ENCODE measurements at regions not wholly inside any gene's neighbourhood (a gene's known extent, or its start where the extent isn't known, plus 50 kb on each side); places are given as distances from the start of the nearest gene placed in this dataset.

DNA sequence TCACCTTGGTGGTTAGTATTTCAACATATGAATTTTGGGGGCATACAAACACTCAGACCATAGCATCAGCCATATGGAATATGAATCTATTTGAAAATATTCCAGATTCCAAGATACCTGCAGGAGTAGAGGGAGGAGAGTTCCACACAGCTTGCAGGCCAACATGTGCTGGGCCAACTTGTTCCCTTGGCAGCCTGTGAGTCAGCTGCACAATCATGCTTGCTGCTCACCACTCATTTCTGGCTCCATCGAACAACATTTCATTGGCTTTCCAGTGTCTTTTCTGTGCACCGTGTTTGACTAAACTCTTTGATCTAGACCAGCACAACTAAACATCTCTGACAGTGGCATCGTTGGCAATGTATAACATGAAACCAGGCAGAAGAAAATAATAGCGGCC, 282.5 kb upstream of the RASGEF1B start:
- no peaks in the 10 kb centered on the region for H3K27me3 ChIP-seq (ENCODE audit: insufficient read depth, low read length, poor library complexity)
- H4K5ac ChIP-seq (ENCODE audit: low read length) = no peak overlapping the region
- H3K79me2 ChIP-seq (ENCODE audit: control insufficient read depth, insufficient read depth, low read length) = no peaks in the 10 kb centered on the region
- H2AK5ac ChIP-seq (ENCODE audit: low read length) = no peak overlapping the region
- no peaks in the 10 kb centered on the region for H3K79me1 ChIP-seq (ENCODE audit: low read length)
- no peak overlapping the region for H3K23ac ChIP-seq (ENCODE audit: low read length)
- DNase-seq = no peak
- no peak overlapping the region for H3K4me3 ChIP-seq (ENCODE audit: low read length)
- no peak overlapping the region for H3K9ac ChIP-seq (ENCODE audit: low read length)
- no CpG with 5 or more reads among the region's 4 CpGs for WGBS (ENCODE audit: extremely low coverage, insufficient coverage, low lambda C conversion rate)
- no peak overlapping the region for H2BK5ac ChIP-seq (ENCODE audit: low read length)
- H3K4ac ChIP-seq (ENCODE audit: low read depth, low read length) = no peak overlapping the region
- H3K27ac ChIP-seq (ENCODE audit: low read depth, low read length) = no peak overlapping the region
- no peak overlapping the region for H3K56ac ChIP-seq (ENCODE audit: low read length)
- no peak overlapping the region for H3K4me2 ChIP-seq (ENCODE audit: low read length)
- no peak overlapping the region for H2BK120ac ChIP-seq (ENCODE audit: low read depth, low read length)
- no peaks in the 10 kb centered on the region for H3K4me1 ChIP-seq (ENCODE audit: control insufficient read depth, low read depth, low read length)
- H2BK15ac ChIP-seq (replicated peaks; ENCODE audit: low read depth) = no peak overlapping the region
- no peak overlapping the region for H3K18ac ChIP-seq (ENCODE audit: low read length)
- H3K36me3 ChIP-seq (ENCODE audit: control insufficient read depth, insufficient read depth, low read length) = no peaks in the 10 kb centered on the region
- no peak overlapping the region for H4K8ac ChIP-seq (ENCODE audit: low read depth, low read length)

DNA sequence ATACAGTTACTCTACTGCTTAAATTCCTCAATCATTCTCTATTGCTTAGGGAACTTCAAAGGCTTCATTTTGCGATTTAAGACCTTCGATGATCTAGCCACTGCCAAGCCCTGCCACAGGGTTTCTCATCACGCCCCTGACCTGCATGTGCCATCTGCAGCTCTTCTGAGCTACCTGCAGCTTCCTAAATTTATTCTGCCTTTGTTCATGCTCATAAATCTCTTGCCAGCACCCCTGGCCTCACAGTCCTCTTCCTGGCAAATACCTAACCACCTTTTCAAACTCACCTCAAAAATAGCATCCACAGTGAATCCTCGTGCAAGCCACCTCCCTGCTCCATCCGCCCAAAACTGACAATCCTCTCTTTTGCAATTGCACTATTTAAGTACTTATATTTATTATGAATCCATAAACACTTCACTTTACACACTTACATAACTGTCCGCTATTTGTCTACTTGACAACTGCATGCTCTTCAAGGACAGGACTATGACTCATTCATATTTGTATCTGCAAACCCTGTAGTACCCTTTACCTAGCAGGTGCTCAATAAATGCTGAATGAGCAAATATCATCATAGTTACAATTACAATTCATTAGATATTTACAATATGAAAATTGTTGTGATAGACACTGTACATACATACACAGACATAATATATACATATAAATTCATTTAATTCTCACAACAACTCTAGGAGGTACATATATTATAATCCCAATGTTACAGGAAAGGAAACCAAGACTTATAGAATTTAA, 280.0 kb upstream of the RASGEF1B start:
- Histone ChIP-seq H3K23ac (ENCODE audit: low read length) (no peak overlapping the region), H3K56ac (ENCODE audit: low read length) (no peak overlapping the region), H3K4ac (ENCODE audit: low read depth, low read length) (no peak overlapping the region), H3K36me3 (ENCODE audit: control insufficient read depth, insufficient read depth, low read length) (no peaks in the 10 kb centered on the region), H2BK15ac (replicated peaks; ENCODE audit: low read depth) (no peak overlapping the region), H2AK5ac (ENCODE audit: low read length) (no peak overlapping the region), H3K4me1 (ENCODE audit: control insufficient read depth, low read depth, low read length) (no peaks in the 10 kb centered on the region), H3K4me3 (ENCODE audit: low read length) (no peak overlapping the region), H2BK5ac (ENCODE audit: low read length) (no peak overlapping the region), H3K79me2 (ENCODE audit: control insufficient read depth, insufficient read depth, low read length) (no peaks in the 10 kb centered on the region), H4K8ac (ENCODE audit: low read depth, low read length) (no peak overlapping the region), H4K5ac (ENCODE audit: low read length) (no peak overlapping the region), H3K18ac (ENCODE audit: low read length) (no peak overlapping the region), H3K27me3 (ENCODE audit: insufficient read depth, low read length, poor library complexity) (no peaks in the 10 kb centered on the region), H3K4me2 (ENCODE audit: low read length) (no peak overlapping the region), H3K27ac (ENCODE audit: low read depth, low read length) (no peak overlapping the region), H2BK120ac (ENCODE audit: low read depth, low read length) (no peak overlapping the region), H3K79me1 (ENCODE audit: low read length) (no peaks in the 10 kb centered on the region), H3K9ac (ENCODE audit: low read length) (no peak overlapping the region)
- DNase-seq = no peak
- WGBS (ENCODE audit: extremely low coverage, insufficient coverage, low lambda C conversion rate) = no CpG with 5 or more reads among the region's 6 CpGs

DNA sequence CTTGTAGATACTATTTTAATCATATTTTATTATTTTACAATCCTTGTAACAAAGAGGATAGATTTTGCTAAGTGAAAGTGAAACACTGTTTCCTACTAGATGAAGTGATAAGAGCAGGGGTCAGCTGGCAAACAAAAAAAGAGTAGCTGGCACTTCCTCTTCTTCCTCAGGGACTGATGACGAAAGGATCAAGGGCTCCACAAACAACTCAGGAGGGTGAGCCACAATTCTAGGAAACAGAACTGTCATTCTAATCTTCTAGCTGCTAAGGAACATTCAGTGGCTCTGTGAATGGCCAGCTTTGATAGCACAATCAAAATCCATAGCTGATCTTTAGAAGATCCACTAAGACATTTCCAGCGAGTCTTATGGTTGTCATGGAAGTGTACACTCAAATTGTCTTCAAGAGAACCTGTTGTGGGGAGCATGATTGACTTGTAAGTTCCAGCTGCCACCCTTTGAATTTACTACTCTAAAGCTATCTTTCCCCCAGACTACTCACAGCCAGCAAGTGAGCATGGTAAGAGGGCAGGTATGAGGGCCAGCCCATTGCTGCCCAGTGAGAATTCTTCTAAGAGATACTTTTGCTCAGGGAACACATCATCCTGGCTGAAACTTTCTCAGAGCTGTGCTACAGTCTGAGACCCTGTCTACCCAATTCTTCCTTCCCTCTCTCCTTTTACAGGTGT, 275.7 kb upstream of the RASGEF1B start:
- H3K56ac ChIP-seq (ENCODE audit: low read length) = no peak overlapping the region
- WGBS (ENCODE audit: extremely low coverage, insufficient coverage, low lambda C conversion rate) = no CpG with 5 or more reads among the region's 2 CpGs
- H4K5ac ChIP-seq (ENCODE audit: low read length) = no peak overlapping the region
- DNase-seq = no peak
- H3K4me3 ChIP-seq (ENCODE audit: low read length) = no peak overlapping the region
- no peak overlapping the region for H2BK15ac ChIP-seq (replicated peaks; ENCODE audit: low read depth)
- no peaks in the 10 kb centered on the region for H3K27me3 ChIP-seq (ENCODE audit: insufficient read depth, low read length, poor library complexity)
- no peaks in the 10 kb centered on the region for H3K36me3 ChIP-seq (ENCODE audit: control insufficient read depth, insufficient read depth, low read length)
- H3K79me1 ChIP-seq (ENCODE audit: low read length) = no peaks in the 10 kb centered on the region
- H3K18ac ChIP-seq (ENCODE audit: low read length) = no peak overlapping the region
- H3K23ac ChIP-seq (ENCODE audit: low read length) = no peak overlapping the region
- no peak overlapping the region for H3K4me2 ChIP-seq (ENCODE audit: low read length)
- H3K4ac ChIP-seq (ENCODE audit: low read depth, low read length) = no peak overlapping the region
- H3K9ac ChIP-seq (ENCODE audit: low read length) = no peak overlapping the region
- H2BK5ac ChIP-seq (ENCODE audit: low read length) = no peak overlapping the region
- no peak overlapping the region for H3K27ac ChIP-seq (ENCODE audit: low read depth, low read length)
- H2BK120ac ChIP-seq (ENCODE audit: low read depth, low read length) = no peak overlapping the region
- H3K4me1 ChIP-seq (ENCODE audit: control insufficient read depth, low read depth, low read length) = no peaks in the 10 kb centered on the region
- H4K8ac ChIP-seq (ENCODE audit: low read depth, low read length) = no peak overlapping the region
- H3K79me2 ChIP-seq (ENCODE audit: control insufficient read depth, insufficient read depth, low read length) = no peaks in the 10 kb centered on the region
- H2AK5ac ChIP-seq (ENCODE audit: low read length) = no peak overlapping the region

DNA sequence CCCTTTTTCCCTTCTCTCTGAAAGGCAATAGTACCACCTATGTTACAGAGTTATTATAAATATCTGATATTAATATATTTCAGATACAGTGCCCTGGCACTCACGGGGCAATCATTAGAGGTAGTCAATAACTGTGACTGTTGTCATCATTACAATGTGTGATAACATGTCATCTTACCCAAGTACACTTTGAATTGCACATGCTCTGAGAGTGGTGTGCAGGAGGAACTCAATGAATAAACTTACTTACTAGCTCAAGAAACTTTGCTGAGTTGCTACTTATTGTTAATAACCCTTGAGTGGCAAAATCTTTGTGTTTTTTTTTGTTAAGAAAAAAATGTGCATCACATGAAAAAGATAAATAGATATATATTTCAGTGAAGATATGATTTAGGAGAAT, 275.1 kb upstream of the RASGEF1B start:
- Histone ChIP-seq H3K36me3 (ENCODE audit: control insufficient read depth, insufficient read depth, low read length) (no peaks in the 10 kb centered on the region), H3K18ac (ENCODE audit: low read length) (no peak overlapping the region), H3K4me1 (ENCODE audit: control insufficient read depth, low read depth, low read length) (no peaks in the 10 kb centered on the region), H2BK5ac (ENCODE audit: low read length) (no peak overlapping the region), H2BK120ac (ENCODE audit: low read depth, low read length) (no peak overlapping the region), H3K56ac (ENCODE audit: low read length) (no peak overlapping the region), H2AK5ac (ENCODE audit: low read length) (no peak overlapping the region), H3K79me1 (ENCODE audit: low read length) (no peaks in the 10 kb centered on the region), H3K23ac (ENCODE audit: low read length) (no peak overlapping the region), H4K8ac (ENCODE audit: low read depth, low read length) (no peak overlapping the region), H3K9ac (ENCODE audit: low read length) (no peak overlapping the region), H4K5ac (ENCODE audit: low read length) (no peak overlapping the region), H3K27me3 (ENCODE audit: insufficient read depth, low read length, poor library complexity) (no peaks in the 10 kb centered on the region), H3K4ac (ENCODE audit: low read depth, low read length) (no peak overlapping the region), H2BK15ac (replicated peaks; ENCODE audit: low read depth) (no peak overlapping the region), H3K4me2 (ENCODE audit: low read length) (no peak overlapping the region), H3K27ac (ENCODE audit: low read depth, low read length) (no peak overlapping the region), H3K79me2 (ENCODE audit: control insufficient read depth, insufficient read depth, low read length) (no peaks in the 10 kb centered on the region), H3K4me3 (ENCODE audit: low read length) (no peak overlapping the region)
- no peak for DNase-seq
- no CpG with 5 or more reads among the region's 1 CpG for WGBS (ENCODE audit: extremely low coverage, insufficient coverage, low lambda C conversion rate)

DNA sequence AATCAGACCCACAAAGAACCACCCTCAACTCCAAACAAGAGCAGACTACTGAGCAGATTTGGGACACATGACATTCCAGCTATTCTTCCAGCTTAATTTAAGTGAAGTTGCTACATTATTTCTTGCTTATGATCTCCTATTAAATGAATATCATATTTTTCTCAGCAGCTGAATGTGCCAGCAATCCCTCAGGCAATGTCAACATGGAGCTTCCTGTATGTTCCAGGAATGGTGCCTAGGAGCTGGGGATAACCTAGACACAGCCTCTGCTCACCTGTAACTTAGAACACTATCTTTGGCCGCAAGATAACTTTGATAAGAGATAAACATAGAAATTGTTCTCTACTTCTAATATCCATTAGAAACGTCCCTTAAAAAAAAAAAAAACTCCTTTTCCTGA, 274.4 kb upstream of the RASGEF1B start:
- H3K4ac ChIP-seq (ENCODE audit: low read depth, low read length) = no peak overlapping the region

More for the DNA sequence above, 274.4 kb upstream of the RASGEF1B start:
- Histone ChIP-seq H2AK5ac (ENCODE audit: low read length) (no peak overlapping the region), H3K9ac (ENCODE audit: low read length) (no peak overlapping the region), H3K27me3 (ENCODE audit: insufficient read depth, low read length, poor library complexity) (no peaks in the 10 kb centered on the region), H4K5ac (ENCODE audit: low read length) (no peak overlapping the region), H2BK15ac (replicated peaks; ENCODE audit: low read depth) (no peak overlapping the region), H3K23ac (ENCODE audit: low read length) (no peak overlapping the region), H2BK120ac (ENCODE audit: low read depth, low read length) (no peak overlapping the region), H3K27ac (ENCODE audit: low read depth, low read length) (no peak overlapping the region), H2BK5ac (ENCODE audit: low read length) (no peak overlapping the region), H3K36me3 (ENCODE audit: control insufficient read depth, insufficient read depth, low read length) (no peaks in the 10 kb centered on the region), H3K18ac (ENCODE audit: low read length) (no peak overlapping the region), H3K79me1 (ENCODE audit: low read length) (no peaks in the 10 kb centered on the region), H3K56ac (ENCODE audit: low read length) (no peak overlapping the region), H4K8ac (ENCODE audit: low read depth, low read length) (no peak overlapping the region), H3K4me2 (ENCODE audit: low read length) (no peak overlapping the region), H3K79me2 (ENCODE audit: control insufficient read depth, insufficient read depth, low read length) (no peaks in the 10 kb centered on the region), H3K4me1 (ENCODE audit: control insufficient read depth, low read depth, low read length) (no peaks in the 10 kb centered on the region), H3K4me3 (ENCODE audit: low read length) (no peak overlapping the region)
- DNase-seq = no peak
- no CpG with 5 or more reads among the region's 2 CpGs for whole genome bisulfite sequencing (ENCODE audit: extremely low coverage, insufficient coverage, low lambda C conversion rate)

Measured in mesendoderm (in vitro differentiated cells).